ENCODE measurements at regions not wholly inside any gene's neighbourhood (a gene's known extent, or its start where the extent isn't known, plus 50 kb on each side); places are given as distances from the start of the nearest gene placed in this dataset.

GRCh38 chr12:89245090-89245489 lies 107.2 kb downstream of the DUSP6 start:
- Mint-ChIP-seq H3K9me3 (peaks cover 13% of the 10 kb centered on the region), H3K36me3 (peaks cover 5% of the 10 kb centered on the region), H3K27me3 (peaks cover 15% of the 10 kb centered on the region), H3K27ac (peak overlapping the region; percentile 64), H3K4me3 (peak overlapping the region; percentile 51), H3K4me1 (peaks cover 27% of the 10 kb centered on the region)
- peak; percentile 15 for DNase-seq

DNA sequence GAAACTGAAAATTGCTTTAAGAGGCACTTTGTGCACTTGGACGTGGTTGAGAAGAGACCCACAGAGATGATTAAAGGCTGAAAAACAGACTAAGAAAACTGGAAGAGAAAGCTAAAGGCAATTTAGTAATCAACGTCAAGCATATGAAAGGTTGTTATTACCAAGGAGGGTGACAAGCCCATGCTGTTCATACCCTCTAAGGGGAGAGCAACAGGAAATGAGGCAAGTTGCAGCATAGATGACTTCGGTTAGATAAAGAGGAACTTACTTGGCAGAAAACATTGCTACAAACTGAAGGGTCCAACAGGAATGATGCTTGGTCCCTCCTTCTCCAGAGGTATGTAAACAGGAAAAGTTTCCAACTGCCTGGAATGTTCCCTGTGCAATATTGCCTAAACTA lies 107.8 kb downstream of the DUSP6 start:
- H3K4me1 Mint-ChIP-seq = peaks cover 27% of the 10 kb centered on the region
- DNase-seq = no peak
- H3K27me3 Mint-ChIP-seq = peaks cover 13% of the 10 kb centered on the region
- no peak overlapping the region for H3K4me3 Mint-ChIP-seq
- peaks cover 5% of the 10 kb centered on the region for H3K36me3 Mint-ChIP-seq
- H3K27ac Mint-ChIP-seq = peak overlapping the region; percentile 64
- H3K9me3 Mint-ChIP-seq = peaks cover 13% of the 10 kb centered on the region

DNA sequence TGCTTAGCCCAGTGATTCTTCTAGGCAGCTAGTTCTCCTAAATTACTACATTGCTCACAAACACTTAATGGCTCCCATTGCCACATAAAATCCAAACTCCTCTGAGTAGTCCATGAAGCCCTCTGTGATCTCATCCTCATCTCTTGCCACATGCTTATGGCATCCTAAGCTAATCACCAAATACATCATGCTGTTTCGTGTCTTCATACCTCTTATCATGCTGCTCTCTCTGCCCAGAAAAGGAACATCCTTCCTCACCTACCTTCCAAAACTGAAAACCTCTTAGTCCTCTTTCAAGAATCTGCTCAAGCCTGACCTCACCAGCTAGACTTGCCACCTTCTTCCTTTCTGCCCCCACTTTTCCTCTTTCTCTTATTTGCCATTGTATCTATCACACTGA lies 108.5 kb downstream of the DUSP6 start:
- H3K9me3 Mint-ChIP-seq = peaks cover 13% of the 10 kb centered on the region
- peak overlapping the region; percentile 64 for H3K27ac Mint-ChIP-seq
- H3K27me3 Mint-ChIP-seq = peaks cover 13% of the 10 kb centered on the region
- H3K36me3 Mint-ChIP-seq = peaks cover 5% of the 10 kb centered on the region
- peaks cover 27% of the 10 kb centered on the region for H3K4me1 Mint-ChIP-seq
- DNase-seq = no peak
- no peak overlapping the region for H3K4me3 Mint-ChIP-seq

DNA sequence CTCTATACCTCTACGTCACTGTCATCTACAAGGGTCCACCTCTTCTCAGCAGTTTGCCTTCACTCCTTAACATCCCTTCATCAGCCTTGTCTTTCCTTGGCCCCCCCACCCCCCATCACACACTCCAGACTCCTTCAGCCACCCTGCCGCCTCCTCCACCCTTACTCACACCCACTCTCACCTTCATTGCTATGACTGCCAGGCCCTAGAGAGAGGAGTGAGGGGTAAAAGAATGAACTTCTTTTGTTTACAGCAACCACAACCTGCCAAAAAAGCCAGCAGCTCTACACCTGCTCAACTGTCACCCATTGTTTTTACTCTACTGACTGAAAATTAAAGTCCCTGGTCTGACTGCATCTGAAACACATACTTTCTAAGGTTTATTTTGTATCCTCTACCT lies 112.8 kb downstream of the DUSP6 start:
- no peak overlapping the region for H3K27ac Mint-ChIP-seq
- H3K27me3 Mint-ChIP-seq = no peaks in the 10 kb centered on the region
- no peak for DNase-seq
- peaks cover 21% of the 10 kb centered on the region for H3K9me3 Mint-ChIP-seq
- peaks cover 10% of the 10 kb centered on the region for H3K36me3 Mint-ChIP-seq
- no peak overlapping the region for H3K4me3 Mint-ChIP-seq
- H3K4me1 Mint-ChIP-seq = peaks cover 32% of the 10 kb centered on the region

DNA sequence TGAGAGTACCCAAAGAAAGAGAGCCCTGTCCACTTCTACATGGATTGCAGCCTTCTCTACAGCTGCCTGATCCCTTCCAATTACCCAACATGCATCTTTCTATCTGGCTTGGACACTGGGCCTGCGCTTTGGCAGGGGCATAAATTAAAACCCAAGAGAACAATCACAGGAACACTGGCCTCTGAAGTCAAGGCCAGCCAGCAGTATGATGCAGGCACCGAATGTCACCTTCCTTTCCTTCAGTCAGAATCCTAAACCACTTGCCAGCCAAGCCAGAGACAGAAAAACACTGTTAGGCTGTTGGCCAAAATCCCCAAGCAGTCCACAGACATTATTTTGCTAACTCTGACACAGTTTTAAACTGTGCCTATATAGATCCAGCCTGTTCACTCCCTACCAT lies 113.7 kb downstream of the DUSP6 start:
- Mint-ChIP-seq H3K27me3 (no peaks in the 10 kb centered on the region), H3K4me1 (peaks cover 24% of the 10 kb centered on the region), H3K4me3 (no peak overlapping the region), H3K9me3 (peaks cover 21% of the 10 kb centered on the region), H3K36me3 (peaks cover 10% of the 10 kb centered on the region), H3K27ac (no peak overlapping the region)
- DNase-seq = no peak

- no peak overlapping the region for H3K27ac Mint-ChIP-seq
- H3K9me3 Mint-ChIP-seq = peaks cover 17% of the 10 kb centered on the region
- peaks cover 22% of the 10 kb centered on the region for H3K4me1 Mint-ChIP-seq
- H3K27me3 Mint-ChIP-seq = no peaks in the 10 kb centered on the region
- no peak for DNase-seq
- no peak overlapping the region for H3K4me3 Mint-ChIP-seq
- peaks cover 10% of the 10 kb centered on the region for H3K36me3 Mint-ChIP-seq
Measured at GRCh38 chr12:89237763-89238162, 114.5 kb downstream of the DUSP6 start.

- Mint-ChIP-seq H3K36me3 (peaks cover 10% of the 10 kb centered on the region), H3K4me3 (no peak overlapping the region), H3K9me3 (peaks cover 16% of the 10 kb centered on the region), H3K27ac (no peak overlapping the region), H3K27me3 (no peaks in the 10 kb centered on the region), H3K4me1 (peaks cover 26% of the 10 kb centered on the region)
- DNase-seq = no peak
Measured at GRCh38 chr12:89236748-89237383, 115.4 kb downstream of the DUSP6 start.

DNA sequence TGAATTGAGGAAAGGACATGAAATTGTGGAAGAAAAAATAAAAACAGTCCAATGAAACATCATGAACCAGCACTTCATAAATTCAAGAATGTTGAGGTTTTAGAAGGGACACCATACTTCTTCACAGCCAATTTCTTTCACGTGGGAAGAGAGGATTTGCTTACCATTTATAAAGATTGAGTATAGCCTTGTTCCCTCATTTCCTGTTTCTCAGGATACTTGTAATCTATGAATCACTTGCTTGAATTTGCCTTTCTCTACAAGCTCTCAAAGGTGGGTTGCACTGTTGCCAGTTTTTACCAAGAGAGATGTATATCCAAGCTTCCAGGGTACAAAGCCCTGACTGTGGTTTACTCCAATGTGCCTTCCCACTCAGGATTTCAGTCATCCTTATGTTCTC lies 116.1 kb downstream of the DUSP6 start:
- Mint-ChIP-seq H3K27me3 (no peaks in the 10 kb centered on the region), H3K4me3 (no peak overlapping the region), H3K27ac (no peak overlapping the region), H3K9me3 (peaks cover 13% of the 10 kb centered on the region), H3K36me3 (peaks cover 8% of the 10 kb centered on the region), H3K4me1 (peaks cover 28% of the 10 kb centered on the region)
- no peak for DNase-seq

- H3K27me3 Mint-ChIP-seq = no peaks in the 10 kb centered on the region
- peaks cover 26% of the 10 kb centered on the region for H3K4me1 Mint-ChIP-seq
- DNase-seq = no peak
Measured at GRCh38 chr12:89235189-89235993, 116.9 kb downstream of the DUSP6 start.

DNA sequence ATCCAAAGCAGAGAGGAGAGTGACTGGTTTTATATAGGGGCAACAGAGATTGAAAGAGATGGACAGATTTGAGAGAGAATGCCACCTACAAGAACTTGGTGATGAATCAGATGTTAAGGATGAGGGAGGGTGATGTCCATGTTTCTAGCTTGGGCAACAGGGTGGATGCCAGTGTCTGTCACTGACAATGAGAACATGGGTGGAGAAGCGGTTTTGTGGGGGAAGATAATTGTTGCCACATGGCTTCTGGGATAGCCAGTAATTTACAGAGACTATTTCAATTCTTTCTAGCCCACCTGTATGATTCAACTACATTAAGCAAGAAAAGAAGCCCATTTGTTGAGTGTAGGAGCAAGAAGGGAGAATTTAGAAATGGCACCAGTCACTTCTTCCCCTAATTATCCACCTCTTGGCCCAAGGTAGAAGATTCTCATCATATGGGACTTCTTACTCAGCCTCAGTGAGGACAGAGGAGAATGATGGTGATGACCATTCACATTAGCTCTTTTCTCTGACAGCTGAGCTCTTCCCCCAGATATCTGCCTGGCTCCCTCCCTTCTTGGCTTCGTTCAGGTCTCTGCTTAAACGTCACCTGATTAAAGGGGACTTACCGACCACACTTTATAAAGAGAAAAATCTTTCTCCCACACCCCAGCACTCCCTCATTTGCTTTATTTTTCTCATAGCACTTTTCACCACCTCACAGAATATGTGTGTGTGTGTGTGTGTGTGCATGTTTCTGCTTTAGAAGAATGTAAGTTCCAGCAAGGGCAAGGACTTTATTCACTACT lies 117.8 kb downstream of the DUSP6 start:
- Mint-ChIP-seq H3K36me3 (peaks cover 5% of the 10 kb centered on the region), H3K27me3 (no peaks in the 10 kb centered on the region), H3K27ac (no peak overlapping the region), H3K4me1 (peaks cover 27% of the 10 kb centered on the region), H3K9me3 (peaks cover 13% of the 10 kb centered on the region), H3K4me3 (no peak overlapping the region)
- no peak for DNase-seq

More at GRCh38 chr12:89235189-89235993, 116.9 kb downstream of the DUSP6 start:
- no peak overlapping the region for H3K27ac Mint-ChIP-seq
- no peak overlapping the region for H3K4me3 Mint-ChIP-seq
- H3K9me3 Mint-ChIP-seq = peaks cover 13% of the 10 kb centered on the region
- H3K36me3 Mint-ChIP-seq = peaks cover 5% of the 10 kb centered on the region

- H3K4me3 Mint-ChIP-seq = no peak overlapping the region
- H3K9me3 Mint-ChIP-seq = peaks cover 7% of the 10 kb centered on the region
- no peaks in the 10 kb centered on the region for H3K27me3 Mint-ChIP-seq
- peaks cover 5% of the 10 kb centered on the region for H3K36me3 Mint-ChIP-seq
- DNase-seq = no peak
- no peak overlapping the region for H3K27ac Mint-ChIP-seq
- H3K4me1 Mint-ChIP-seq = peaks cover 34% of the 10 kb centered on the region
Measured at GRCh38 chr12:89231686-89232085, 120.6 kb downstream of the DUSP6 start.

DNA sequence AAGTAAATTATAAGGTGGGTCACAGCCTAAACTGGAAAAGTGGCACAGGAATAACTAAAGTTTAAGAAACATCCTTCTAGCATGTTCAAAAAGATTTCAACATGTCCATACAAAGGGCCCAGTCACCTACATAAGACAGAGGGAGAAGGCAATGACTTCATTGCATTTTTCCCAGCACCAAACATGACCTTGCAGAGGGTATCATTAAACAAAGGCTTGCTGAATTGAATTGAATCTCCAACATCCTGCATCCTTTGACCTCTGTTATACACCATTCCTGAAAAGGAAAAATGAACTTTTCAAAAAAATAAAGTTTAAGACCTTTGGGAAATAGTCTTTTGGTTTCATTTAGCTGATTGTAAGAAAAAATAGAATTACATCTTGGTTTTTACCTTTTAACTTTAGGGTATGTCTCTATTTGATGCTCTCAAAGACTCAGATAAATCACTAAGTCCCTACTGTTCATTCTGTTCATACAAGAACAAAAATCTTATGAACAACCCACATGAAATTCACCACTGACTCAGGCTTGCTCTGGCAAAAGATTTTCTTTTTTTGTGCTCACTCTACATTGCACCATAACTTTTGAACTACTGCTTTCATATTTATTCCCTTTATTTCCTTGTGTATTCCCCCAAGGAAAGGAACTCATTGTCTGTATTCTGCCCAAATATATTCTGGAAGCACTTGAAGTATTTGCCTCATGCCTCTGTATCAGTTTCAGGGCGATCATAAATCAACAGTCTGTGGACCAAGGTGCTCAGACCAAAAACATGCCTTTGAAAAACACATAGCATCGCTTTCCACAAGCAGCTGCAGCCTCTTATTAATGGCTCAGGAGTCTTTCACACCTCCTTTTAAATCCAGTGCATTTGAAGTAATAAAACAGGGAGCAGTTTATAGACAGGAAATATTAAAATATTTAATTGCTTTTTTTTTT lies 121.7 kb downstream of the DUSP6 start:
- peaks cover 36% of the 10 kb centered on the region for H3K4me1 Mint-ChIP-seq
- no peaks in the 10 kb centered on the region for H3K27me3 Mint-ChIP-seq
- H3K27ac Mint-ChIP-seq = no peak overlapping the region
- H3K36me3 Mint-ChIP-seq = peaks cover 5% of the 10 kb centered on the region
- no peak for DNase-seq
- H3K4me3 Mint-ChIP-seq = no peak overlapping the region
- H3K9me3 Mint-ChIP-seq = peaks cover 7% of the 10 kb centered on the region

- DNase-seq = no peak
- H3K27ac Mint-ChIP-seq = no peak overlapping the region
- peaks cover under 1% of the 10 kb centered on the region for H3K9me3 Mint-ChIP-seq
- peaks cover 45% of the 10 kb centered on the region for H3K4me1 Mint-ChIP-seq
- H3K27me3 Mint-ChIP-seq = no peaks in the 10 kb centered on the region
- H3K36me3 Mint-ChIP-seq = peaks cover 5% of the 10 kb centered on the region
- H3K4me3 Mint-ChIP-seq = no peak overlapping the region
Measured at GRCh38 chr12:89228491-89228890, 123.8 kb downstream of the DUSP6 start.

- Mint-ChIP-seq H3K4me3 (no peak overlapping the region), H3K4me1 (peaks cover 45% of the 10 kb centered on the region), H3K9me3 (peaks cover 2% of the 10 kb centered on the region), H3K36me3 (peaks cover 7% of the 10 kb centered on the region), H3K27me3 (no peaks in the 10 kb centered on the region), H3K27ac (no peak overlapping the region)
- no peak for DNase-seq
Measured at GRCh38 chr12:89227774-89228173, 124.5 kb downstream of the DUSP6 start.
